Subcutaneous abdominal adipose tissue (tissue), 5 donors: ENCODE measurements at regions not wholly inside any gene's neighbourhood (a gene's known extent, or its start where the extent isn't known, plus 50 kb on each side); places are given as distances from the start of the nearest gene placed in this dataset.

Source experiments
- H3K27ac ChIP-seq: one replicate; pipeline ENCODE4 v1.7.0; 2013; ENCODE audit warnings: low read depth, mild to moderate bottlenecking, inconsistent platforms, low read length, moderate library complexity
- H3K27me3 ChIP-seq, 5 donors: one replicate each; pipeline ENCODE4 v1.7.0; 2013; ENCODE audit warnings: low read length in 5 of 5, inconsistent platforms in 1 of 5; ENCODE audit not compliant: control insufficient read depth in 5 of 5, insufficient read depth in 4 of 5
- H3K36me3 ChIP-seq, 5 donors: one replicate each; pipeline ENCODE4 v1.7.0; 2013; ENCODE audit warnings: low read length in 5 of 5; ENCODE audit not compliant: control insufficient read depth in 5 of 5, insufficient read depth in 5 of 5
- H3K4me1 ChIP-seq, 5 donors: one replicate each; pipeline ENCODE4 v1.7.0; 2013; ENCODE audit warnings: low read length in 5 of 5, mild to moderate bottlenecking in 3 of 5, moderate library complexity in 1 of 5; ENCODE audit not compliant: control insufficient read depth in 5 of 5, insufficient read depth in 5 of 5
- H3K4me3 ChIP-seq, 5 donors: one replicate each; pipeline ENCODE4 v1.7.0; 2013; ENCODE audit warnings: low read length in 5 of 5, low read depth in 1 of 5
- H3K9ac ChIP-seq, 5 donors: one replicate each; pipeline ENCODE4 v1.7.0; 2013; ENCODE audit warnings: low read length in 5 of 5, mild to moderate bottlenecking in 4 of 5, moderate library complexity in 3 of 5
- H3K9me3 ChIP-seq, 5 donors: one replicate each; pipeline ENCODE4 v1.7.0; 2013; ENCODE audit warnings: low read length in 5 of 5; ENCODE audit not compliant: control insufficient read depth in 5 of 5
- donor health status: healthy.
- donor health status: healthy.
- donor health status: healthy.
- donor health status: healthy.
- donor health status: healthy.

DNA sequence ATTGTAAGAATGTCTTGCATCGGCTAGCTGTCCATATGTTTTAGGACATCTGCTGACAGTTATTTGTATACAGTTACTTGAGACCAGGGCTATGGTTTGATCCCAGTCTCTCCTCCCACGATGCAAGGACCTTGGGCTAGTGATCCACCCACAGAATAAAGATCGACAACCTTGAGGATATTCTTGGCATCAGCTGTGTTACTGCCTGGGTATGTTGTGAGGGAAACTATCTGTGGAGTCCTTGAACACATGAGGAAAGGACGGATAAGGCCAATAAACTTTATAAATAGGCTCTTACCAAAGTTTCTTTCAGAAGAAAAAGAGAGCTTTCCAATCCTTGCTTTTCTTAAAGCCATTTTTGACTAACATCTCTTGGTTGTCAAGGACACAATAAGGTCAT, 70.8 kb upstream of the HEY2 start:
- H3K9ac ChIP-seq, result no peak overlapping the region
- no peak overlapping the region for H3K27ac ChIP-seq
- no peaks in the 10 kb centered on the region for H3K36me3 ChIP-seq
- H3K4me1 ChIP-seq, result no peaks in the 10 kb centered on the region
- no peak overlapping the region for H3K4me3 ChIP-seq
- no peaks in the 10 kb centered on the region for H3K27me3 ChIP-seq
- no peaks in the 10 kb centered on the region for H3K9me3 ChIP-seq

DNA sequence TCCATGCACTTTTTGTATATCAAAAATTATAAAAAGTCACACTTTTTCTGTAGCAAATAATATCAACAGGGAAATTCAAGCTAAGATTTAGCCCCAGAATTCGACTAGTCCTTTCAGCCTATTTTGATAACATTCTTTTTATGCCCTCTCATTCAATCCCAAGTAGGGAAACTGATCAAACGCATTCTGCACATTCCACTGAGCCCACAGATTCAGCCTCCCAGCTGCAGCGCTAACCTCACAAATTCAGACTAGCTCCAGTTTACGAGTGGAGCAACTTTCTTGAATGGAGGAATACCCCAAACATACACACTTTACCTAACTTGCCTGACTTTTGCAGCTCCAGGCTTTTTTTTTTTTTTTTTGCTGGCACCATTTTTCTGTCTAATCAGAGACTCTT, 70.3 kb upstream of the HEY2 start:
- Histone ChIP-seq H3K27ac (no peak overlapping the region), H3K4me3 (no peak overlapping the region), H3K27me3 (no peaks in the 10 kb centered on the region), H3K9me3 (peaks cover 0 to 3% (median 0%) of the 10 kb centered on the region in 5 donors), H3K4me1 (no peaks in the 10 kb centered on the region), H3K36me3 (no peaks in the 10 kb centered on the region), H3K9ac (no peak overlapping the region)

DNA sequence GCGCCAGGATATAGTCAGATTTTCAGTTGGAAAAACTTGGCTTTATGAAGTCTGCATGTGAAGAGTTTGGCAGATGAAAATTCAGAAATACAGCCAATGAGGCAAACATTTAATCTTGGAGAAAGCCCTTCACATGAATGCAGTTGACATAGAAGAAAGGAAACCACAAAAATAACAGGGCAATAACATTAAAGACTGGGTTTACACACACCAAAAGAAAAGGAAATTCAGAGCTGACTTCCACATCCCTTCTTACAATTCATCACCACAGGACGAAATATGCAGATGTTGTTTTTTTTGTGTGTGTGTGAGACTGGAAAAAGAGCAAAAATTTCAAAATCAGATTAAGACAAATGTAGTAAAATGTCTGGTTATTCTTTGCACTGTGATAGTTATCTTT, 69.8 kb upstream of the HEY2 start:
- Histone ChIP-seq H3K9me3 (peaks cover 0 to 3% (median 0%) of the 10 kb centered on the region in 5 donors), H3K36me3 (no peaks in the 10 kb centered on the region), H3K27ac (no peak overlapping the region), H3K9ac (no peak overlapping the region), H3K4me3 (no peak overlapping the region), H3K4me1 (no peaks in the 10 kb centered on the region), H3K27me3 (no peaks in the 10 kb centered on the region)

DNA sequence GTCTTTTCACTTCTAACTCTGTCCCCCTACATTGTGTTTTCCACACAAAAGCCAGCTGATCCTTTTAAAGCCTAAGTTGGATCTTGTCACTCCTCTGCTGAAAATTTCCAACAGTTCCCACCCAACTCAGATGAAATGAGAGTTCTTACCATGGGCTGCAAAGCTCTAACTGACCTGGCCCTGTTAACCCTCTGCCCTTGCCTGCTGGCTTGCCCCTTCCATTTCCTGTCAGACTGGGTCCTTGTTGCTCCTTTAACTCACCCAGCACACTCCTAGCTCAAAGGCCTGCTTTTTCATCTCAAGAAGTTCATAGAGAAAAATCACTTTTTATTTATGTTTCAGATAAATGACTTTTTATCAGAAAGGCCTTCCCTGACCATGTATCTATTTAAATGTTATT, 66.5 kb upstream of the HEY2 start:
- H3K27me3 ChIP-seq, result no peaks in the 10 kb centered on the region
- H3K27ac ChIP-seq, result no peak overlapping the region
- H3K4me1 ChIP-seq, result no peaks in the 10 kb centered on the region

DNA sequence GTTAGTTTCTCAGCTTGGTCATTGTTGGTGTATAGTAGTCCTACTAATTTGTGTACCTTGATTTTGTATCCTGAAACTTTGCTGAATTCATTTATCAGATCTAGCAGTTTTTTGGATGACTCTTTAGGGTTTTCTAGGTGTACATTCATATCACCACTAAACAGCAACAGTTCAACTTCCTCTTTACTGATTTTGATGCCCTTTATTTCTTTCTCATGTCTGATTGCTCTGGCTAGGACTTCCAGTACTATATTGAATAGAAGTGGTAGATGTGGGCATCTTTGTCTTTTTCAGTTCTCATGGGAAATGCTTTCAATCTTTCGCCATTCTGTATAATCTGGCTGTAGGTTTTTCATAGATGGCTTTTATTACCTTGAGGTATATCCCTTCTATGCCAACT, 61.3 kb upstream of the HEY2 start:
- Histone ChIP-seq H3K36me3 (no peaks in the 10 kb centered on the region), H3K9me3 (peaks cover 0 to 12% (median 0%) of the 10 kb centered on the region in 5 donors), H3K27ac (no peak overlapping the region), H3K27me3 (peaks cover 0 to 3% (median 0%) of the 10 kb centered on the region in 5 donors), H3K4me3 (no peak overlapping the region), H3K9ac (no peak overlapping the region), H3K4me1 (no peaks in the 10 kb centered on the region)

More for the DNA sequence above, 66.5 kb upstream of the HEY2 start:
- Histone ChIP-seq H3K4me3 (no peak overlapping the region), H3K9me3 (peaks cover 0 to 3% (median 0%) of the 10 kb centered on the region in 5 donors), H3K9ac (no peak overlapping the region), H3K36me3 (no peaks in the 10 kb centered on the region)

DNA sequence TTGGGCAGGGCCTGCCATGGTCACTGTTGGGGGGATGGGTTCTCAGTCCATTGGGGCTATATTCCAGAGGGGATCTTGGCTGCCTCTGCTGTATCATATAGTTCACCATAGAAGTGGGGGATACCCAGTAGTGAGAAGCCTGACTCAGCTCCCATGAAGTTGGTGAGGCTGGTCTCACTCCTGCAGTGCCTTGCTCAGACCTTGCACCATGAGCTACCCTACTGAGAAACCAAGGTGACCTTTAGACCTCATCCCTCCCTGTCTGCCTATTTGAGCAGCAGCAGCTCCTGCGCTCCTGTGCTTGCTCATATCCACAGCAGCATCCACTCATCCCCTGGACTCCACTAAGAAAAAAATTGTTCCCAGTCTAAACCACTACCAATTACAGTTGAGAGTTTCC, 56.0 kb upstream of the HEY2 start:
- no peak overlapping the region for H3K9ac ChIP-seq
- no peak overlapping the region for H3K4me3 ChIP-seq
- peaks cover 0 to 9% (median 0%) of the 10 kb centered on the region in 5 donors for H3K9me3 ChIP-seq
- no peak overlapping the region for H3K27ac ChIP-seq
- H3K27me3 ChIP-seq, result peaks cover 0 to 3% (median 0%) of the 10 kb centered on the region in 5 donors
- no peaks in the 10 kb centered on the region for H3K36me3 ChIP-seq
- H3K4me1 ChIP-seq, result no peaks in the 10 kb centered on the region

DNA sequence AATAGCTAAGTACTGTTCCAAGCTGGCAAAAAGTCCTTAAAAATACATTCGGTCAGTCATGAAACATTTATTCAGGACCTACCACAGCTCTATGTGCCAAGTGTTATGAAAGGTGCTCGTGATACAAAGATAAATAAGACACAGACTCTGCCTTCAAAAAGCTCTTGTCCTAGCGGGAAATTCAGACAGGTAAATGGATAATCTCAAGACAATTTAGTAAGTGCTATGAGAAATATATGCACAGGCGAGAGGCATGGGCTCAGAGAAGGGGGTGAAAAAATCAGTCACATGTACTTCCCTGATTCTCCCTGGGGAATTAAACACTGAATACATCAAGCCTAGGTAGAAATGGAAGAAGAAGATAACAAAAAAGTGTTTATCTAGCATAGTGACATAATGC, 49.8 kb upstream of the HEY2 start:
- no peak overlapping the region for H3K9ac ChIP-seq
- no peak overlapping the region for H3K27ac ChIP-seq
- no peaks in the 10 kb centered on the region for H3K4me1 ChIP-seq
- H3K27me3 ChIP-seq, result no peaks in the 10 kb centered on the region
- no peaks in the 10 kb centered on the region for H3K9me3 ChIP-seq
- no peaks in the 10 kb centered on the region for H3K36me3 ChIP-seq
- H3K4me3 ChIP-seq, result no peak overlapping the region
